IMR-90 (cell line): ENCODE measurements at regions not wholly inside any gene's neighbourhood (a gene's known extent, or its start where the extent isn't known, plus 50 kb on each side); places are given as distances from the start of the nearest gene placed in this dataset.

Experiments
- ATAC-seq: fragments of 200-7000 bp; cut with Tn5 transposase; 2 replicates; pipeline ENCODE4 v1.9.1; 2020; ENCODE audit warnings: low read depth, mild to moderate bottlenecking, moderate library complexity
- BruUV-seq: library from RNA; stranded (reverse); fragments of 400-500 nt; replicated peaks from 2 replicates; lab custom pipeline; 2021; lab: Mats Ljungman, UMichigan
- CTCF ChIA-PET: fragments of 300-600 bp; formaldehyde crosslinking; extraction: SDS; loops from one replicate; lab custom pipeline; 2021; ENCODE audit warnings: antibody characterized with exemption; lab: Yijun Ruan, JAX
- POLR2A ChIA-PET: fragments of 300-600 bp; sonication (Branson Sonifier 250); formaldehyde crosslinking; loops from one replicate; lab custom pipeline; 2022; ENCODE audit warnings: antibody characterized with exemption; ENCODE audit not compliant: unreplicated experiment; lab: Charles Lee
- DNase-seq: peaks from one replicate; pipeline ENCODE4 v3.0.0; 2013
- H2AFZ ChIP-seq: replicated peaks from 2 replicates; pipeline ENCODE3; 2013; ENCODE audit warnings: low read length, mild to moderate bottlenecking; ENCODE audit not compliant: poor library complexity
- H2AK5ac ChIP-seq: 2 replicates; pipeline ENCODE4 v1.6.1; 2013; ENCODE audit warnings: low read depth, low read length, inconsistent platforms
- H2AK9ac ChIP-seq: replicated peaks from 2 replicates; pipeline ENCODE3; 2013; ENCODE audit warnings: mild to moderate bottlenecking, low read depth, low read length, moderate library complexity; ENCODE audit not compliant: poor library complexity
- H2BK120ac ChIP-seq: 2 replicates; pipeline ENCODE4 v1.6.1; 2013; ENCODE audit warnings: low read depth, low read length, inconsistent platforms
- H2BK15ac ChIP-seq: 3 replicates; pipeline ENCODE4 v1.6.1; 2013; ENCODE audit warnings: low read depth, low read length, inconsistent platforms
- H2BK20ac ChIP-seq: 2 replicates; pipeline ENCODE4 v1.6.1; 2013; ENCODE audit warnings: low read depth, mild to moderate bottlenecking, inconsistent platforms, low read length, moderate library complexity
- H2BK5ac ChIP-seq: 2 replicates; pipeline ENCODE4 v1.6.1; 2013; ENCODE audit warnings: mild to moderate bottlenecking, low read depth, low read length, inconsistent platforms; ENCODE audit not compliant: poor library complexity, severe bottlenecking
- H3K14ac ChIP-seq: replicated peaks from 2 replicates; pipeline ENCODE4 v1.6.1; 2013; ENCODE audit warnings: low read depth, low read length, inconsistent platforms
- H3K18ac ChIP-seq: 2 replicates; pipeline ENCODE4 v1.6.1; 2013; ENCODE audit warnings: low read depth, low read length, control low read depth
- H3K23ac ChIP-seq: 2 replicates; pipeline ENCODE4 v1.6.1; 2013; ENCODE audit warnings: low read depth, low read length, inconsistent platforms
- H3K27ac ChIP-seq: 2 replicates; pipeline ENCODE4 v1.5.1; 2013; ENCODE audit warnings: mild to moderate bottlenecking, control low read depth, low read length; ENCODE audit not compliant: insufficient read depth
- H3K27me3 ChIP-seq: 2 replicates; pipeline ENCODE4 v1.6.1; 2013; ENCODE audit warnings: low read length; ENCODE audit not compliant: control insufficient read depth, insufficient read depth
- H3K36me3 ChIP-seq: 2 replicates; pipeline ENCODE4 v1.6.1; 2013; ENCODE audit warnings: low read length, mixed read lengths; ENCODE audit not compliant: control insufficient read depth, insufficient read depth
- H3K4ac ChIP-seq: 2 replicates; pipeline ENCODE4 v1.6.1; 2013; ENCODE audit warnings: low read depth, low read length, inconsistent platforms
- H3K4me1 ChIP-seq: 2 replicates; pipeline ENCODE4 v1.6.1; 2013; ENCODE audit warnings: low read length, mixed read lengths; ENCODE audit not compliant: control insufficient read depth, insufficient read depth
- H3K4me2 ChIP-seq: 2 replicates; pipeline ENCODE4 v1.6.1; 2013; ENCODE audit warnings: low read depth, mild to moderate bottlenecking, control low read depth, low read length, moderate library complexity
- H3K4me3 ChIP-seq: 2 replicates; pipeline ENCODE4 v1.5.1; 2013; ENCODE audit warnings: low read depth, mild to moderate bottlenecking, control low read depth, low read length, moderate library complexity; ENCODE audit not compliant: insufficient read depth
- H3K56ac ChIP-seq: 2 replicates; pipeline ENCODE4 v1.6.1; 2013; ENCODE audit warnings: low read length, inconsistent platforms; ENCODE audit not compliant: insufficient read depth; ENCODE audit errors: extremely low read depth
- H3K79me1 ChIP-seq, 2 experiments: 2 replicates each; pipeline ENCODE4 v1.6.1; 2013; ENCODE audit warnings: low read length in 2 of 2, inconsistent platforms in 1 of 2, low read depth in 1 of 2
- H3K9ac ChIP-seq: 2 replicates; pipeline ENCODE4 v1.6.1; 2013; ENCODE audit warnings: low read depth, low read length, control low read depth
- H3K9me1 ChIP-seq: 2 replicates; pipeline ENCODE4 v1.6.1; 2013; ENCODE audit warnings: low read length, inconsistent platforms; ENCODE audit not compliant: insufficient read depth
- H3K9me3 ChIP-seq: 2 replicates; pipeline ENCODE4 v1.6.1; 2013; ENCODE audit warnings: low read length; ENCODE audit not compliant: control insufficient read depth, insufficient read depth
- H4K20me1 ChIP-seq: 2 replicates; pipeline ENCODE4 v1.6.1; 2013; ENCODE audit warnings: low read length, inconsistent platforms; ENCODE audit not compliant: insufficient read depth
- H4K5ac ChIP-seq: 2 replicates; pipeline ENCODE4 v1.6.1; 2013; ENCODE audit warnings: mild to moderate bottlenecking, low read depth, low read length, control low read depth
- H4K8ac ChIP-seq, 2 experiments: 2 replicates each; pipeline ENCODE4 v1.6.1; 2013; ENCODE audit warnings: low read depth in 2 of 2, low read length in 2 of 2, control low read depth in 1 of 2, inconsistent platforms in 1 of 2
- H4K91ac ChIP-seq: 2 replicates; pipeline ENCODE4 v1.6.1; 2013; ENCODE audit warnings: low read depth, low read length, inconsistent platforms; ENCODE audit not compliant: insufficient read depth
- BHLHE40 ChIP-seq: fragments of 150-350 bp; IDR thresholded peaks from 2 replicates; pipeline ENCODE4 v1.6.1; 2016; ENCODE audit warnings: mild to moderate bottlenecking, low read depth, low read length
- CEBPB ChIP-seq: IDR thresholded peaks from 2 replicates; pipeline ENCODE4 v1.6.1; 2012; ENCODE audit warnings: low read depth, low read length, improper control_type of control experiment
- CHD1 ChIP-seq: IDR thresholded peaks from 2 replicates; pipeline ENCODE4 v1.6.1; 2012; ENCODE audit warnings: low read depth, low read length, improper control_type of control experiment
- ELK1 ChIP-seq: fragments of 150-350 bp; IDR thresholded peaks from 2 replicates; pipeline ENCODE4 v1.6.1; 2016; ENCODE audit warnings: low read depth, mild to moderate bottlenecking, low read length, moderate library complexity, borderline replicate concordance
- FOS ChIP-seq: fragments of 150-350 bp; IDR thresholded peaks from 2 replicates; pipeline ENCODE4 v1.6.1; 2016; ENCODE audit warnings: low read depth, low read length
- MAFK ChIP-seq: IDR thresholded peaks from 2 replicates; pipeline ENCODE4 v1.6.1; 2012; ENCODE audit warnings: low read depth, low read length, improper control_type of control experiment
- MAZ ChIP-seq: IDR thresholded peaks from 2 replicates; pipeline ENCODE4 v1.6.1; 2012; ENCODE audit warnings: low read depth, mild to moderate bottlenecking, low read length, improper control_type of control experiment, moderate library complexity, borderline replicate concordance
- MXI1 ChIP-seq: IDR thresholded peaks from 2 replicates; pipeline ENCODE4 v1.6.1; 2012; ENCODE audit warnings: low read depth, mild to moderate bottlenecking, low read length, moderate library complexity, borderline replicate concordance
- NFE2L2 ChIP-seq: fragments of 150-350 bp; IDR thresholded peaks from 2 replicates; pipeline ENCODE4 v1.6.1; 2016; ENCODE audit warnings: low read depth, mild to moderate bottlenecking, low read length
- POLR2A ChIP-seq: IDR thresholded peaks from 2 replicates; pipeline ENCODE4 v1.6.1; 2012; ENCODE audit warnings: mild to moderate bottlenecking, low read depth, low read length
- RAD21 ChIP-seq: IDR thresholded peaks from 2 replicates; pipeline ENCODE4 v1.6.1; 2012; ENCODE audit warnings: low read length, improper control_type of control experiment
- RCOR1 ChIP-seq: IDR thresholded peaks from 2 replicates; pipeline ENCODE4 v1.6.1; 2012; ENCODE audit warnings: mild to moderate bottlenecking, low read length, improper control_type of control experiment; ENCODE audit not compliant: insufficient replicate concordance
- RFX5 ChIP-seq: IDR thresholded peaks from 2 replicates; pipeline ENCODE4 v1.8.0; 2012; ENCODE audit warnings: low read depth, mild to moderate bottlenecking, low read length, moderate library complexity
- SMC3 ChIP-seq: fragments of 150-350 bp; IDR thresholded peaks from 2 replicates; pipeline ENCODE4 v1.6.1; 2016; ENCODE audit warnings: low read depth, mild to moderate bottlenecking, antibody characterized with exemption, low read length, moderate library complexity
- USF2 ChIP-seq: fragments of 150-350 bp; IDR thresholded peaks from 2 replicates; pipeline ENCODE4 v1.6.1; 2017; ENCODE audit warnings: mild to moderate bottlenecking, antibody characterized with exemption, low read length, low read depth
- WGBS, 2 experiments: methylation state at CpG; one replicate each; pipeline versions ENCODE4 v1.1.5 to v1.1.7; 2013; ENCODE audit warnings: missing lambda C conversion rate in 2 of 2; ENCODE audit not compliant: insufficient read length in 1 of 2; ENCODE audit errors: extremely low coverage in 2 of 2; 5-methylcytosine and 5-hydroxymethylcytosine counted together
- dilution Hi-C: fragments of 300-500 bp; cut with HindIII; formaldehyde crosslinking; loops from one replicate; pipeline ENCODE4 v1.14.3; 2018; ENCODE audit warnings: low sequenced_read_pairs; ENCODE audit not compliant: unreplicated experiment
- in situ Hi-C: fragments of 300-500 bp; cut with MboI; formaldehyde crosslinking; loops from 3 replicates; pipeline ENCODE4 v1.14.3; 2019; ENCODE audit warnings: low sequenced_read_pairs, inconsistent platforms, mixed read lengths
- intact Hi-C: fragments of 100-400 bp; cut with micrococcal nuclease; formaldehyde crosslinking; loops from 2 replicates; pipeline ENCODE4 v1.10.0; 2022
- TF ChIP-seq, protein P1 (sequence below): conservative IDR thresholded peaks from 2 replicates; pipeline ENCODE4 v1.5.1; 2012; ENCODE audit warnings: mild to moderate bottlenecking, low read depth, low read length, improper control_type of control experiment

- Histone ChIP-seq H2AFZ (no peak overlapping the region), H3K4me3 (no peak overlapping the region), H3K9me1 (no peaks in the 10 kb centered on the region), H3K79me1 (no peaks in the 10 kb centered on the region), H4K91ac (no peak overlapping the region), H4K5ac (no peak overlapping the region), H3K36me3 (no peaks in the 10 kb centered on the region), H3K14ac (no peak overlapping the region), H3K9me3 (peaks cover 4% of the 10 kb centered on the region; the same call in 1 of the 2 replicates), H3K4ac (no peak overlapping the region), H4K20me1 (no peaks in the 10 kb centered on the region), H2BK120ac (no peak overlapping the region), H3K9ac (no peak overlapping the region), H4K8ac (no peak overlapping the region), H3K27me3 (peaks cover 58% of the 10 kb centered on the region), H2BK5ac (no peak overlapping the region), H3K4me2 (no peak overlapping the region), H2AK5ac (no peak overlapping the region), H3K23ac (no peak overlapping the region), H3K56ac (no peak overlapping the region), H2AK9ac (no peak overlapping the region), H2BK20ac (no peak overlapping the region), H3K27ac (no peak overlapping the region), H3K4me1 (no peaks in the 10 kb centered on the region), H3K18ac (no peak overlapping the region), H2BK15ac (no peak overlapping the region)
- ATAC-seq, result no peak
- no TSS peak for BruUV-seq
- ChIA-PET CTCF (interaction anchor here (0.6 kb wide), 1 partner anchor 233 kb away, joined by 4 read pairs; no protein-coding TSS in a partner anchor), POLR2A (no interaction called here)
- WGBS, 2 experiments, result 100% methylated on average over 1 of the region's 16 CpGs; no CpG with 5 or more reads in 1 of the 2 experiments
- DNase-seq, result no peak
- in situ Hi-C loops (no loop called here), dilution Hi-C loops (no loop called here), intact Hi-C loops (no loop called here)
- TF ChIP-seq POLR2A (no peak), CHD1 (no peak), RAD21 (no peak), MAFK (no peak), CEBPB (no peak), FOS (no peak), RFX5 (no peak), SMC3 (no peak), MXI1 (no peak), BHLHE40 (no peak), RCOR1 (no peak), ELK1 (no peak), NFE2L2 (no peak), MAZ (no peak), USF2 (no peak)
- TF ChIP-seq, protein P1, sequence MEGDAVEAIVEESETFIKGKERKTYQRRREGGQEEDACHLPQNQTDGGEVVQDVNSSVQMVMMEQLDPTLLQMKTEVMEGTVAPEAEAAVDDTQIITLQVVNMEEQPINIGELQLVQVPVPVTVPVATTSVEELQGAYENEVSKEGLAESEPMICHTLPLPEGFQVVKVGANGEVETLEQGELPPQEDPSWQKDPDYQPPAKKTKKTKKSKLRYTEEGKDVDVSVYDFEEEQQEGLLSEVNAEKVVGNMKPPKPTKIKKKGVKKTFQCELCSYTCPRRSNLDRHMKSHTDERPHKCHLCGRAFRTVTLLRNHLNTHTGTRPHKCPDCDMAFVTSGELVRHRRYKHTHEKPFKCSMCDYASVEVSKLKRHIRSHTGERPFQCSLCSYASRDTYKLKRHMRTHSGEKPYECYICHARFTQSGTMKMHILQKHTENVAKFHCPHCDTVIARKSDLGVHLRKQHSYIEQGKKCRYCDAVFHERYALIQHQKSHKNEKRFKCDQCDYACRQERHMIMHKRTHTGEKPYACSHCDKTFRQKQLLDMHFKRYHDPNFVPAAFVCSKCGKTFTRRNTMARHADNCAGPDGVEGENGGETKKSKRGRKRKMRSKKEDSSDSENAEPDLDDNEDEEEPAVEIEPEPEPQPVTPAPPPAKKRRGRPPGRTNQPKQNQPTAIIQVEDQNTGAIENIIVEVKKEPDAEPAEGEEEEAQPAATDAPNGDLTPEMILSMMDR, result no peak
Observed at GRCh38 chr4:3651267-3651845, 114.8 kb upstream of the ADRA2C start.
